Fibroblast of lung (primary cell): ENCODE measurements at regions not wholly inside any gene's neighbourhood (a gene's known extent, or its start where the extent isn't known, plus 50 kb on each side); places are given as distances from the start of the nearest gene placed in this dataset.

ENCODE experiments used
- EZH2 ChIP-seq: IDR thresholded peaks from 2 replicates; pipeline ENCODE4 v1.5.1; 2012; ENCODE audit warnings: low read length, control low read depth, mild to moderate bottlenecking; ENCODE audit errors: missing control alignments
- TF ChIP-seq, protein P1 (sequence below), 2 donors: IDR thresholded peaks in 1 of 2; conservative IDR thresholded peaks in 1 of 2; 1 replicate in 1 of 2; 2 replicates in 1 of 2; pipeline ENCODE4 v1.5.1; 2011 to 2012; ENCODE audit warnings: low read length in 2 of 2, control low read depth in 1 of 2, inconsistent platforms in 1 of 2, low read depth in 1 of 2, mild to moderate bottlenecking in 1 of 2

DNA sequence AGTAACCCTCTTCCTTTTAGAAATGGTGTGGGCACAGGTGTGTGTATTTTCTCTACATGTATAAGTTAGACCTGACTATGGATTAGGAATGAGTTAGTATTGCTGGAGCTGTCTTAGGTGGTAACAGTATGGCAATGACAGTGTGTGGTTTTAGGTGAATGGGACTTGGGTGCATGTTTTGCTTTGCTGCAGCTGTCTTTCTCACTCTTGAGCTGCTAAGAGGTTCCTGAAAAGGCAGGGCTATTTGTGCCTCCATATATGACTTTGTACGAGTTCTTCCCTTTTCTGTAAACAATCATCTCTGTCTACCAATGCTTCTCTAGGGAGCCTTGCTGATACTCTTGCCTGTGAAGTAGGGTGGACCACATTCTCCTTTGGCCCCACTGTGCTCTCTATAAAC, 234.8 kb upstream of the HHIP start:
- TF ChIP-seq, protein P1, sequence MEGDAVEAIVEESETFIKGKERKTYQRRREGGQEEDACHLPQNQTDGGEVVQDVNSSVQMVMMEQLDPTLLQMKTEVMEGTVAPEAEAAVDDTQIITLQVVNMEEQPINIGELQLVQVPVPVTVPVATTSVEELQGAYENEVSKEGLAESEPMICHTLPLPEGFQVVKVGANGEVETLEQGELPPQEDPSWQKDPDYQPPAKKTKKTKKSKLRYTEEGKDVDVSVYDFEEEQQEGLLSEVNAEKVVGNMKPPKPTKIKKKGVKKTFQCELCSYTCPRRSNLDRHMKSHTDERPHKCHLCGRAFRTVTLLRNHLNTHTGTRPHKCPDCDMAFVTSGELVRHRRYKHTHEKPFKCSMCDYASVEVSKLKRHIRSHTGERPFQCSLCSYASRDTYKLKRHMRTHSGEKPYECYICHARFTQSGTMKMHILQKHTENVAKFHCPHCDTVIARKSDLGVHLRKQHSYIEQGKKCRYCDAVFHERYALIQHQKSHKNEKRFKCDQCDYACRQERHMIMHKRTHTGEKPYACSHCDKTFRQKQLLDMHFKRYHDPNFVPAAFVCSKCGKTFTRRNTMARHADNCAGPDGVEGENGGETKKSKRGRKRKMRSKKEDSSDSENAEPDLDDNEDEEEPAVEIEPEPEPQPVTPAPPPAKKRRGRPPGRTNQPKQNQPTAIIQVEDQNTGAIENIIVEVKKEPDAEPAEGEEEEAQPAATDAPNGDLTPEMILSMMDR (conservative IDR thresholded peaks at IDR 0.05 in 1 of 2, IDR thresholded peaks at IDR 0.05 in 1 of 2; ENCODE audit: low read depth in 1 of 2, low read length in 2 of 2), result no peak
- TF ChIP-seq EZH2, result no peak
